H1 (cell line): ENCODE measurements at regions not wholly inside any gene's neighbourhood (a gene's known extent, or its start where the extent isn't known, plus 50 kb on each side); places are given as distances from the start of the nearest gene placed in this dataset.

Experiments used
- CTCF ChIA-PET: fragments of 300-600 bp; sonication (Branson Sonifier 250); formaldehyde crosslinking; loops from one replicate; lab custom pipeline; 2021; ENCODE audit not compliant: partially characterized antibody; lab: Charles Lee
- POLR2A ChIA-PET: fragments of 300-600 bp; sonication (Branson Sonifier 250); formaldehyde crosslinking; loops from one replicate; lab custom pipeline; 2021; ENCODE audit warnings: inconsistent platforms; ENCODE audit not compliant: partially characterized antibody; lab: Charles Lee
- DNase-seq, 2 experiments: peaks; one replicate each; pipeline versions ENCODE4 v3.0.0 to v3.0.0-alpha.2; 2010 to 2022; ENCODE audit warnings: low spot score in 2 of 2, low read depth in 1 of 2, mixed read lengths in 1 of 2
- FAIRE-seq: peaks from 2 replicates; lab custom pipeline; 2011; peaks lifted over from hg19 to GRCh38; lab: Jason Lieb, UNC
- H2AFZ ChIP-seq: 2 replicates; pipeline ENCODE4 v1.8.1; 2012; ENCODE audit warnings: low read length, inconsistent platforms
- H2AK5ac ChIP-seq: 2 replicates; pipeline ENCODE4 v1.6.1; 2013; ENCODE audit warnings: low read depth, low read length
- H2BK120ac ChIP-seq: replicated peaks from 2 replicates; pipeline ENCODE3; 2013; ENCODE audit warnings: low read depth, low read length, inconsistent platforms
- H2BK12ac ChIP-seq: 2 replicates; pipeline ENCODE4 v1.6.1; 2013; ENCODE audit warnings: low read depth, low read length
- H2BK15ac ChIP-seq: 2 replicates; pipeline ENCODE4 v1.6.1; 2013; ENCODE audit warnings: low read length
- H2BK20ac ChIP-seq: 2 replicates; pipeline ENCODE4 v1.6.1; 2013; ENCODE audit warnings: low read length
- H2BK5ac ChIP-seq: 2 replicates; pipeline ENCODE4 v1.6.1; 2013; ENCODE audit warnings: low read depth, low read length
- H3K14ac ChIP-seq: 2 replicates; pipeline ENCODE4 v1.6.1; 2013; ENCODE audit warnings: inconsistent platforms; ENCODE audit not compliant: insufficient read length
- H3K18ac ChIP-seq: 2 replicates; pipeline ENCODE4 v1.6.1; 2013; ENCODE audit warnings: low read length; ENCODE audit errors: extremely low read depth
- H3K23ac ChIP-seq: 2 replicates; pipeline ENCODE4 v1.6.1; 2013; ENCODE audit warnings: inconsistent platforms; ENCODE audit not compliant: insufficient read length
- H3K23me2 ChIP-seq: 2 replicates; pipeline ENCODE4 v1.6.1; 2013; ENCODE audit warnings: low read depth, low read length
- H3K27ac ChIP-seq: 2 replicates; pipeline ENCODE4 v1.6.1; 2011; ENCODE audit warnings: low read depth, low read length, inconsistent platforms
- H3K27me3 ChIP-seq, 4 experiments: replicated peaks in 1 of 4; 1 replicate in 1 of 4; 2 replicates in 3 of 4; pipeline versions ENCODE4 v1.6.1 to v1.8.1; 2011 to 2013; ENCODE audit warnings: low read length in 3 of 4, mild to moderate bottlenecking in 3 of 4, inconsistent platforms in 2 of 4, mixed read lengths in 2 of 4, moderate library complexity in 1 of 4; ENCODE audit not compliant: control insufficient read depth in 3 of 4, insufficient read depth in 3 of 4; ENCODE audit errors: extremely low read depth in 1 of 4
- H3K36me3 ChIP-seq, 4 experiments: 2 replicates each; pipeline versions ENCODE4 v1.6.1 to v1.8.1; 2011 to 2013; ENCODE audit warnings: mild to moderate bottlenecking in 4 of 4, low read length in 3 of 4, moderate library complexity in 2 of 4, control low read depth in 1 of 4, inconsistent platforms in 1 of 4; ENCODE audit not compliant: insufficient read depth in 4 of 4, control insufficient read depth in 2 of 4
- H3K4ac ChIP-seq: replicated peaks from 2 replicates; pipeline ENCODE3; 2013; ENCODE audit warnings: low read length, low read depth, mixed read lengths, inconsistent platforms; ENCODE audit not compliant: insufficient read length
- H3K4me1 ChIP-seq, 4 experiments: replicated peaks in 1 of 4; 1 replicate in 1 of 4; 2 replicates in 3 of 4; pipeline versions ENCODE4 v1.6.1 to v1.8.1; 2011 to 2013; ENCODE audit warnings: low read length in 3 of 4, inconsistent platforms in 2 of 4, mixed read lengths in 1 of 4; ENCODE audit not compliant: insufficient read depth in 4 of 4, control insufficient read depth in 3 of 4
- H3K4me2 ChIP-seq, 2 experiments: 2 replicates each; pipeline versions ENCODE4 v1.6.1 to v1.8.1; 2011 to 2013; ENCODE audit warnings: low read depth in 2 of 2, low read length in 2 of 2, control low read depth in 1 of 2, inconsistent platforms in 1 of 2, mild to moderate bottlenecking in 1 of 2; ENCODE audit not compliant: insufficient read depth in 1 of 2
- H3K4me3 ChIP-seq, 4 experiments: fragments of 200-600, 300-600 bp in 1 of 4; sonication (generic), shearing (Covaris generic), sonication (Bioruptor Twin) in 1 of 4; 2 replicates each; pipeline versions ENCODE4 v1.5.1 to v1.8.1; 2011 to 2016; ENCODE audit warnings: low read length in 4 of 4, low read depth in 3 of 4, control low read depth in 2 of 4, inconsistent platforms in 2 of 4, mild to moderate bottlenecking in 2 of 4, mixed read lengths in 1 of 4, moderate library complexity in 1 of 4; ENCODE audit not compliant: insufficient read depth in 2 of 4; ENCODE audit errors: extremely low read depth in 1 of 4
- H3K56ac ChIP-seq: replicated peaks from 2 replicates; pipeline ENCODE3; 2013; ENCODE audit warnings: low read depth, mild to moderate bottlenecking, mixed read lengths, low read length, inconsistent platforms; ENCODE audit not compliant: insufficient read length
- H3K79me1 ChIP-seq: 2 replicates; pipeline ENCODE4 v1.6.1; 2013; ENCODE audit warnings: low read depth, low read length, control low read depth
- H3K79me2 ChIP-seq, 2 experiments: 2 replicates each; pipeline versions ENCODE4 v1.6.1 to v1.8.1; 2012 to 2013; ENCODE audit warnings: low read length in 2 of 2, mild to moderate bottlenecking in 2 of 2, inconsistent platforms in 1 of 2; ENCODE audit not compliant: insufficient read depth in 2 of 2, control insufficient read depth in 1 of 2
- H3K9ac ChIP-seq, 4 experiments: replicated peaks in 1 of 4; 1 replicate in 1 of 4; 2 replicates in 3 of 4; pipeline versions ENCODE4 v1.6.1 to v1.8.1; 2011 to 2013; ENCODE audit warnings: low read depth in 3 of 4, low read length in 3 of 4, control low read depth in 2 of 4, mild to moderate bottlenecking in 2 of 4, moderate library complexity in 2 of 4, inconsistent platforms in 1 of 4; ENCODE audit errors: extremely low read depth in 1 of 4
- H3K9me3 ChIP-seq, 2 experiments: 2 replicates each; pipeline versions ENCODE4 v1.6.1 to v1.8.1; 2012 to 2013; ENCODE audit warnings: mild to moderate bottlenecking in 2 of 2, moderate library complexity in 2 of 2, control low read depth in 1 of 2, inconsistent platforms in 1 of 2, low read depth in 1 of 2, low read length in 1 of 2, mixed read lengths in 1 of 2; ENCODE audit not compliant: insufficient read depth in 2 of 2
- H4K20me1 ChIP-seq, 2 experiments: replicated peaks in 1 of 2; 2 replicates each; pipeline versions ENCODE3 to v1.8.1; 2011 to 2013; ENCODE audit warnings: inconsistent platforms in 2 of 2, low read length in 2 of 2, mild to moderate bottlenecking in 1 of 2; ENCODE audit not compliant: insufficient read depth in 2 of 2, control insufficient read depth in 1 of 2
- H4K5ac ChIP-seq: 2 replicates; pipeline ENCODE4 v1.6.1; 2013; ENCODE audit warnings: low read length, low read depth, mixed read lengths, inconsistent platforms; ENCODE audit not compliant: insufficient read length
- H4K8ac ChIP-seq: 2 replicates; pipeline ENCODE4 v1.8.0; 2013; ENCODE audit warnings: mild to moderate bottlenecking, moderate library complexity, low read length, inconsistent platforms; ENCODE audit not compliant: insufficient read depth; ENCODE audit errors: extremely low read depth
- H4K91ac ChIP-seq: replicated peaks from 2 replicates; pipeline ENCODE3; 2013; ENCODE audit warnings: low read length, mixed read lengths, inconsistent platforms; ENCODE audit not compliant: insufficient read length
- CEBPB ChIP-seq: IDR thresholded peaks from 2 replicates; pipeline ENCODE4 v1.6.1; 2012; ENCODE audit warnings: low read depth, low read length
- CHD1 ChIP-seq: IDR thresholded peaks from 2 replicates; pipeline ENCODE4 v1.6.1; 2012; ENCODE audit warnings: low read depth, low read length, improper control_type of control experiment
- EGR1 ChIP-seq: IDR thresholded peaks from 2 replicates; pipeline ENCODE4 v1.6.1; 2011; ENCODE audit warnings: low read depth, low read length, borderline replicate concordance
- JUN ChIP-seq: IDR thresholded peaks from 2 replicates; pipeline ENCODE4 v1.6.1; 2011; ENCODE audit warnings: low read depth, mild to moderate bottlenecking, improper control_type of control experiment, low read length
- MAFK ChIP-seq: IDR thresholded peaks from 2 replicates; pipeline ENCODE4 v1.6.1; 2012; ENCODE audit warnings: low read depth, mild to moderate bottlenecking, improper control_type of control experiment, low read length
- MAX ChIP-seq: IDR thresholded peaks from 2 replicates; pipeline ENCODE4 v1.6.1; 2012; ENCODE audit warnings: inconsistent platforms
- NRF1 ChIP-seq: IDR thresholded peaks from 2 replicates; pipeline ENCODE4 v1.6.1; 2011; ENCODE audit warnings: mild to moderate bottlenecking, low read depth, low read length, improper control_type of control experiment
- POLR2AphosphoS5 ChIP-seq: IDR thresholded peaks from 2 replicates; pipeline ENCODE4 v1.6.1; 2011; ENCODE audit warnings: low read depth, low read length
- WGBS, 2 experiments: shearing (Covaris generic) in 1 of 2; methylation state at CpG; one replicate each; pipeline versions ENCODE4 v1.1.6 to v1.1.7; 2013 to 2015; ENCODE audit warnings: low lambda C conversion rate in 2 of 2, mixed read lengths in 2 of 2, inconsistent platforms in 1 of 2, low coverage in 1 of 2, missing lambda C conversion rate in 1 of 2; ENCODE audit not compliant: insufficient replicate concordance in 2 of 2, insufficient coverage in 1 of 2, insufficient read length in 1 of 2; ENCODE audit errors: extremely low coverage in 1 of 2, missing lambda C conversion rate in 1 of 2; 5-methylcytosine and 5-hydroxymethylcytosine counted together

GRCh38 chr13:74077375-74077774, 56.8 kb downstream of the KLF12 start:
- no peak overlapping the region for H3K14ac ChIP-seq
- H3K18ac ChIP-seq = no peak overlapping the region
- peaks cover 0 to 1% of the 10 kb centered on the region in 2 experiments for H4K20me1 ChIP-seq
- H3K4me3 ChIP-seq = no peak overlapping the region
- H3K79me1 ChIP-seq = no peaks in the 10 kb centered on the region
- no peak overlapping the region for H2BK20ac ChIP-seq
- H4K8ac ChIP-seq = no peak overlapping the region
- no peak overlapping the region for H3K56ac ChIP-seq
- no peak overlapping the region for H2BK5ac ChIP-seq
- H3K27ac ChIP-seq = no peak overlapping the region
- no peak overlapping the region for H3K9ac ChIP-seq
- ChIA-PET CTCF (no interaction called here), POLR2A (no interaction called here)
- H2BK15ac ChIP-seq = no peak overlapping the region
- no peak overlapping the region for H2AK5ac ChIP-seq
- no peak overlapping the region for H4K5ac ChIP-seq
- no peaks in the 10 kb centered on the region for H3K23me2 ChIP-seq
- 84% methylated on average over 2 of the region's 2 CpGs; no CpG with 5 or more reads in 1 of the 2 experiments for WGBS, 2 experiments
- no peak overlapping the region for H2BK12ac ChIP-seq
- no peak overlapping the region for H4K91ac ChIP-seq
- H2BK120ac ChIP-seq = no peak overlapping the region
- DNase-seq = no peak
- no peak overlapping the region for H3K4ac ChIP-seq
- peaks cover 0 to 7% of the 10 kb centered on the region in 2 experiments; a peak in 2 of 4 replicates for H3K79me2 ChIP-seq
- no peak overlapping the region for H2AFZ ChIP-seq
- no peaks in the 10 kb centered on the region for H3K36me3 ChIP-seq
- H3K27me3 ChIP-seq = no peaks in the 10 kb centered on the region
- no peak overlapping the region for H3K23ac ChIP-seq
- peaks cover 0 to 3% (median 0%) of the 10 kb centered on the region in 4 experiments; a peak in 1 of 7 replicates for H3K4me1 ChIP-seq
- H3K4me2 ChIP-seq = no peak overlapping the region
- no peak for FAIRE-seq
- H3K9me3 ChIP-seq = no peaks in the 10 kb centered on the region
- TF ChIP-seq POLR2AphosphoS5 (no peak), CHD1 (no peak), CEBPB (no peak), EGR1 (no peak), MAFK (no peak), MAX (no peak), NRF1 (no peak), JUN (no peak)
